GM21390 (cell line): ENCODE measurements at regions not wholly inside any gene's neighbourhood (a gene's known extent, or its start where the extent isn't known, plus 50 kb on each side); places are given as distances from the start of the nearest gene placed in this dataset.
"Not testable (repeated sequence)": the region's sequence is repeated elsewhere in the genome, so short reads cannot be mapped to it uniquely, and the experiment has no call there.

Experiments
- ATAC-seq: cut with Tn5 transposase; IDR thresholded peaks from one replicate; pipeline ENCODE4 v1.9.1; 2021; ENCODE audit not compliant: unreplicated experiment

DNA sequence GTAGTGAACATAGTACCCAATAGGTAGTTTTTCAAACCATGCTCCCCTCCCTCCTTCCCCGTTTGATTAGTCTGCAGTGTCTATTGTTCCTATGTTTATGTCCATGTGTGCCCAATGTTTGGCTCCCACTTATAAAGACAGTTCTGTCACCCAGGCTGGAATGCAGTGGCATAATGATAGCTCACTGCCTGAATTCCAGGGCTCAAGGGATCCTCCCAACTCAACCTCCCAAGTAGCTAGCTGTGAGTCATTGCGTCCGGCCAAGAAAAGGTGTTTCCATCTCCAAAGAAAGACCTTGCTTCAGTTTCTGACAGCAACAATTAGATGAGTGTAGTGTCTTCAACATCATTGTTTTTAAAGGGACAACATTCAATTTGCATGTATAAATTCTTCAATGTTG, 131.1 kb upstream of the CEP162 start:
- no peak for ATAC-seq

DNA sequence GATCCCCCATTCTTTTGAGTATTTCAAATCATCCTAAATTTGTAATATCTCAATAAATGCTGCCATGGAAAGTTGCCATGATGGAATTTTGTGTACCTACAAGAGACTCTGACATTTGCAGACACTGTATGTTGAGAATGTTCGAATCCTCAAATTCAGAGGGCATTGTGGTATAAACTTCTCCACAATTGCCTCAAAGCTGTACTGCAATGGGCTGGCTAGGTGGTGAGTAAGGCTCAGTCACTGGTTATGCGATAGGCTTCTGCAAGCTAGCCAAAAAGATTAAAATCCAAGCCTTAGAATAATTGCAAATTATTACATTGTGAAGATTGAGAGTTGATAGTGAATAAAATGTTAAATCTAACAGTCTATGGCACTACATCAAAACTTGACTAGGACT, 130.2 kb upstream of the CEP162 start:
- no peak for ATAC-seq

DNA sequence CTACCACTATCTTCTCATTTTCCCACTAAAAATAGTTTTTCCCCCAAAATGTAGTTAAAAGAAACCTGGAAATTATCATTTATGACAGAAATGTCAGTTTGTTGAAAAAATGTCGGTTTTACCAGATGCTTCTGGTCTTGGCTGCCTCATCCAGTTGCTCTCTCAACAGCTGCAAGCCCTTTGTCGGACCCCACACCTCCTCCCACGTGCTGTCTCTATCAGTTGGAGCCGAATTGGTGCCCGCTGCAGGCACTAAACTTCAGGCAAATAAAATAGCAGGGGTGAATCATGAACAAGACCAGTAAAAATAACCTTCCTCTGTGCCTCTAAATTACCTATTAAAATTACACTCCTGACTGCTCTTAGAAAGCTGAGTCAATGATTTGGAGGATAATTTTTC, 129.5 kb upstream of the CEP162 start:
- no peak for ATAC-seq

DNA sequence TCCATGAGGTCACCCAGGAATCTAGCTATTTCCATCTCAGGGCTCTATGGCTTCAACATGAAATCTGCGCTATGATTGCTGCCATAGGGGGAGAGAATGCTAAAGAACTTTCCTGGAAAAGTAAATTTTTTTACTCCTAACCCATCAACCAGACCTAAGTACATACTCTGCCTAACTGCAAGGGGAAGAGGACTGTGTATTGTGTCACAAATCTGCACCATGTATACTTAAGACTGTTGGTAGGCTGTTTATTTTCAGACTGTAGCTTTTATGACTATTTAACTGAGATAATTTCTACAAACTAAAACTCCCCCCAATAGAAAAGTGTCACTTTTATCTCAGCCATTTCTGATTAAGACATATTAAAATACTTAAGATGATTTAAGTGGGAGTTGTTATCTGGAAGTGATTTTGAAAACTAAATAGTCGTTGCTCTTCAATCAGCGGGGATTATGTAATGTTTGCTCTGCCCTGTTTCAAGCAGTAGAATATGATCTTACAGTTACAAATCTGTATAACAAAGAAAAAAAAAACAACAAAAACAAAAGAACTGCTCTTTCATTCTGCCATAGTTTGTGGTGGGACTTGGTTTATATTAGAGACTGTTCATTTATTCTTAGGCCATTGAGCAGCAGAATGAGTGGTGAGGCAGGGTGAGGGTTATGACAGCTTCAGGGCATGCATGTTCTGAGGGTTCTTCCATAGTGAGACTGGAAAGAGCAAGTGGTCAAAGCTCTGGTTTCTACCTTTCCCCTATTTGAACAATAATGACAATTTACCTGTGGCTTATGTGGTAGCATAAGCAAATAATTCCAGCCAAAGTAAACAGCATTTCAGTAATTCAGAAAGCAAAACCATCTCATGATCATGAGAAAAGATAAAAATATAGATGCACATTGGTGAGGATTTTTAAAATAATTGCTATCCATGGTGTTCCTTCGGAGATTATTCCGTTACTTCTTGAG, 126.3 kb upstream of the CEP162 start:
- ATAC-seq: no peak

DNA sequence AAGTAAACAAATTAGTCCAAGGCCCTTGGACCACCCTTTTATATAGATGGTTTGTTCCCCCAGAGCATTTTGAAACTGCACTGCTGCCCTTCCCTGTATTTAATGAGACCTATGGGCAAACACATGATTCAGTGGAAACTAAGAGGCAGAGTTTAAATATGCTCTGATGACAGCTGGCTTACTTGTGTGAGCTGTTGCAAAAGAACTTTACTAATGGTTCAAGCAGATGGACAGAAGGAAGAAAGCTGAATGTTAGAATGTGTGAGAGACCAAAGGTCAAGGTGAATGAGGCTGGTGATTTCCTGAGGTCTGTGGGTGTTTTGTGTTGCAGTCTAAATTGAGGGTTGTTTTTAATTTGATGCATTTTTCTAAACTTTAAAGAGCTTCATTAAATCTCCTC, 123.0 kb upstream of the CEP162 start:
- no peak for ATAC-seq

DNA sequence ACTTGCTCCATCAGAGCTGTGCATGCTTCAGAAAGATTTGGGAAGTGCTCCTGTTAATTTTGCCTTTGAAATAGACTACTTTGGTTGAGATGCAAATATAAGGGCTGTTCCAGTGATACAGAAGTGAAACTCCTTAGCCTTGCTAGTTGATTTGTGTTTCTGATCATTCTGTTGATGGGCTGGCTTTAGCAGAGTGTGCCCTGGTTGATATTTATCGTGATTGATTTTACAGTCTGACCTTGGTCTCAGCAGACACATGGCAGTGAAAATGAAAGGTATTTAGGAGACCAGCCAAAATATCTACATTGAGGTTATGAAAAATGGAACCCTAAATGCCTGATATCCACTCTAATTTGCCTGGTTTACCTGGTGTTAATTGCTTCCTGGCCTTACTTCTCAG, 122.1 kb upstream of the CEP162 start:
- no peak for ATAC-seq

DNA sequence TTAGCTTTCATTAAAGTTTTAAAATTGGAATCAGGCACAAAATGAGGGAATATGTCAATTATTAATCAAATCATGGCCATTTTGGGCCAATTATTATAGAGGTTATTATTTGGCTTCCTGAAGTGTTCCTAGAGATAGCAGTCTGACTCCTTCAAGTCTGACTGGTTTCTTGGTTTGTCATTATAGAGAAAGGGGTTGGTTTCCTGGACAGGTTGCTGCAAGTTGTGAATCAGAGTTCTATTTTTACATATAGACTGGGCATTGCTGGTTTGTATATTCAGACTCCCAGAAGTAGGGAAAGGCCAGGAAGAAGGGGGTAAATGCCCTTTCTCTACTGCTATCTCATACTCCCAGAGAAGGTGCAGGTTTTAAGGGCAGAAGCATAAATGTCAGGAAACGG, 121.4 kb upstream of the CEP162 start:
- ATAC-seq: no peak

DNA sequence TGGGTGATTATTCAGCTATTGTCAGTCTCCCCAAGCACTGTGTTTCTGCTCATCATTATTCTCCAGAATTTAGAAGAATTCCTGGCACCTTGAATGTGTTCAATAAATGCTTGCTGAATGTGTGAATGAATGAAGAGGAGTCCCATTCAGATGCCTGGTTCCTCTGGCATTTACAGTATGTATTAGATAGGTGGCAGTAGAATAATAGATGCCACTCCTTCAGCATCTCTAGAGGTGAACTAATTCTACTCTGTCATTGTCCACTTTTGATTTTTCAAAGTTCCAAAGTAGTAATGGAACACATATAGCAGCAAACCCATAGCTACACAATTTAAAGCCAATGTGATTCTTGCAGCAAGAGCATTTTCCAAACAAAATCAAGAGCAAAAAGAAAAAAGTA, 118.9 kb upstream of the CEP162 start:
- ATAC-seq: no peak

DNA sequence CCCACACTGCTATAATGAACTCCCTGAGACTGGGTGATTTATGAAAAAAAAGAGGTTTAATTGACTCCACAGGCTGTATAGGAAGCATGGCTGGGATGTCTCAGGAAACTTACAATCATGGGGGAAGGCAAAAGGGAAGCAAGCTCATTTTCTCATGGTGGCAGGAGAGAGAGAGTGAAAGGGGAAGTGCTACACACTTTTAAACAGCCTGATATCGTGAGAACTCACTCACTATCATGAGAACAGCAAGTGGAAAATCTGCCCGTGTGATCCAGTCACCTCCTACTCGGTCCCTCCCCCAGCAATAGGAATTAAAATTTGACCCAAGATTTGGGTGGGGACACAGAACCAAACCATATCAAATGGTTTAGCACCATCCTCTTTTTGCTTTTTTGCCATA, 116.6 kb upstream of the CEP162 start:
- no peak for ATAC-seq

DNA sequence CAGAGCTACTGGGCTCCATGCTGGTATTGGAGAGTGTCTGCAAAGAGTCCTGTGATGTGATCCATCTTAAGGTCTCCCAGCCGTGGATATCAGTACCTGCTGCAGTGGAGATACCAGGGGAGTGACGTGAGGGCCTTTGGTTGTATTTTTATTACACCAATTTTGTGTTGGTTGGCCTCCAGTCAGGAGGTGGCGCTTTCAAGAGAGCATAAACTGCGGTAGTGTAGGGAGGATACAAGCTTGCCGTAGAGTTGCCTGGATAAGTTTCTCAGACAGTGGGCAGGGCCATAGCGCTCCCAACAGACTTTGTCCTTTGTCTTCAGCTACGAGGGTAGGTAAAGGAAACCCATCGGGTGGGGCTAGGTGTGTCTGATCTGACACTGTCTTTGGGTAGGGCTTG, 113.0 kb upstream of the CEP162 start:
- no peak for ATAC-seq

DNA sequence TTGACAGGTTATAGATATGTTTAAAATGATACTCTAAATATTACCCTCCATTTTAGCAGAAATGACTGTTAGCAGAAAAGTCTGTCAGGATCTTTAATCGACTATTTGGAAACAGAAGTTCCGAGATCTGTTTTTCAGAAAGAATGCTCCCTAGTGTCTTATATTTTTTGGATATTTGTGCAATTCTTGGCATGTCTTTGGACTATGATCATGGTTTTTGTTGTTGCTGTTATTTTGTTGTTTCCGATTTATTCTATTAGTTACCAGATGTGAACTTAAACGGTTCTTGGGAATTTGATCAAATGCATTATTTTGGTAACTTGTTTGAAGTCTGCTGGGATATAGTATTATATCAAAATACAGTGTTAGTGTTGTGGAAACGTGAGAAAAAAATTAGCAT, 106.4 kb upstream of the CEP162 start:
- ATAC-seq: no peak

DNA sequence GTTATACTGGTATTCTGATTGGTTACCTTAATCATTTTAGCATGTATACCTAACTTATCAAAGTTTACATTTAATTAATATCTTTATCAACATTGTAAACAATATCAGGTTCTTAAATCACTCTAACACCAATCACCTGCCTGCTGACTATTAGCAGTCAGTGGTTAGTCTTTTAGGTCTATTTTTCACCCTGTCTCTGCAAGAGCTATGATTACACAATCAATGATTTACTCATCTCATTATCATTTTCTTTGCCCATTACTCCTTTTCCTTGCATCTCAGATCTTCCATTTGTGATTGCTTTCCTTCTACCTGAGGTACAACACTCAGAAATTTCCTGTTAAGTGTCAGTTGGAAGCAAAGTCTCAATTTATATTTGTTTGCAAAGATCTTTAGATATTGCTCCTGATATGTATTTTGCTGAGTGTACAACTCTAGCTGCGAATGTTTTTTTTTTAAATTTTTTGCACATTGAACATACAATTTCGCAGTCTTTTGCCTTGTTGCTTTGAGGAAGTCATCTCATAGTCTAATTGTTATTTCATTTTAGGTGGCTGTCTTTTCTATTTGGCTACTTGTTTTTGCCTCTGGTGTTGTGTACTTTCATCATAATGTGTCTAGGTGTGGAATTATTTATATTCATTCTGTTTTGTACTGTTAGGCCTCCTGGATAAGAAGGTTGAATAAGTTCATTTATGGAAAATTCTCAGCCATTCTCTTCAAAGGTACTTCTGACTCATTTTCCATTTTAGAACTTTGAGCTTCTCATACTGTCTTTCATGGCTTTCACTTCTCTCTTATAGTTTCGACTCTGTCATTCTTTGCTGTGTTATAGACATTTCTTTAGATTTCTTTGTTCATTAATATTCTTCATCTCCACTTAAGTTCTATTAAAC, 104.9 kb upstream of the CEP162 start:
- peak; percentile 99 for ATAC-seq

DNA sequence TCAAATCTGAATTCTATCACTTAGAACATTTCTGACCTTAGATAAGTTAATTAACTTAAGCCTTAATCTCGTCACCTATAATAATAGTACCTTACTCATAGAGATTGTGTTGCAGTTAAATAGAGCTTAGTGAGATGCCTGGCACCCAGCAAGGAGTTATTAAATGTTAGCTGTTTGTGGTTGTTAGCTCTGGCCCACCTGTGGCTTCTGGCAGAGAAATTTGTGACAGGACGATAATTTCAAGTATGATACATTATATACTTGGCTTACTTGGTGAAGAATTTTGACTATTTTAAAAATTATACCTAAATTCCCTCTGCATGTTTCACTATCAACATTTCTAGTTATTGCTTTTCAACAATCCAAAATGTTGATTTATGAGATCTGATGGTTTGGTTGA, 102.9 kb upstream of the CEP162 start:
- no peak for ATAC-seq

DNA sequence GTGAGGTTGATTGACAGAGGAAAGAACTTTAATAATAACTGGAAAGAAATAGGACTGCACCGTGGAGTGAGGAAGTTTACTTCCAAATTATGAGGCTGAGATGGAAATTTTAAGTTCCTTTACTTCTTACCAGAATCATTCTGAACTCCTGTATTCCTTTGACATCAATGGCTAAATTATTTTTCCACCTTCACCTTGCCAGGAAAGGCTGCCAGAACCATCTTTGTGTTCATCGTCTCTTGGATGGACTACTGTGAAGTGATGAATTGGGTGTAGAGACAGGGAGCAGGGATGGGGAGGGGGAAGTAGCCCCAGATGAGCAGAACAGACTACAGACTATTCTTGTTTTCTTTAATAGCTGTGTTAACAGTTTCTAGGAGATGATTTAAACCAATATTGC, 102.1 kb upstream of the CEP162 start:
- no peak for ATAC-seq

DNA sequence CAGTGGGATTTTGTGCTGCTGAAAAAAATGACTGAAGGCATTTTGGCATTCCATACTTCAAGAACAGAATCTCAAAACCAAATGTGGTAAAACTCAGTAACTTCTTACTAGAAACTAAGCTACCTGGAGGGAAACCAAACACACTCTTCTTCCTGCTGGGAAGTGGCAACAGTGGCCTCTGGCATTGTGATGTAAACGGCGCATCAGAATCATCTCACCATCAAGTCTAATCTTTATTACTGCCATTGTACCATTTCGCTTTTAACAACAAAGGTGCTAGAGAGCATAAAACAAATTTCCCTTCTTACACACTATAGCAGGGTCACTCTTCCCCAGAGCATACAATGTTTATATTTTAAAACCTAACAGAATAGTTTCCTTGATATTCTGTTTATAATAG, 101.6 kb upstream of the CEP162 start:
- no peak for ATAC-seq

DNA sequence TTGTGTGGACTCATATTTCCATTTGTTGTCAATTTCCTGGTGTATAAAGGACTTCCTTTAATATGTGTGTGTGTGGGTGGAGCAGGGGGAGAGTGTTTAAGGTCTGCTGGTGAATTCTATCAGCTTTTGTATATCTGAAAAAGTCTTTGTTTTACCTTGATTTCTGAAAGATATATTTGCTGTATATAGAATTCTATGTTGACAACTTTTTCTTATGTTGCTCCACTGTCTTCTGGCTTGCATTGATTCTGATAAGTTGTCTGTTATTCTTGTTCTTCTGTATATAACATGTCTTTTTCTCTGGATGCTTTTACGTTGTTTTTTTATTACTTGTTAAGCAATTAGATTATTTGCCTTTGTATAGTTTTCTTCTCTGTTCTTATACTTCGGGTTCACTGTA, 90.0 kb upstream of the CEP162 start:
- ATAC-seq: no peak

DNA sequence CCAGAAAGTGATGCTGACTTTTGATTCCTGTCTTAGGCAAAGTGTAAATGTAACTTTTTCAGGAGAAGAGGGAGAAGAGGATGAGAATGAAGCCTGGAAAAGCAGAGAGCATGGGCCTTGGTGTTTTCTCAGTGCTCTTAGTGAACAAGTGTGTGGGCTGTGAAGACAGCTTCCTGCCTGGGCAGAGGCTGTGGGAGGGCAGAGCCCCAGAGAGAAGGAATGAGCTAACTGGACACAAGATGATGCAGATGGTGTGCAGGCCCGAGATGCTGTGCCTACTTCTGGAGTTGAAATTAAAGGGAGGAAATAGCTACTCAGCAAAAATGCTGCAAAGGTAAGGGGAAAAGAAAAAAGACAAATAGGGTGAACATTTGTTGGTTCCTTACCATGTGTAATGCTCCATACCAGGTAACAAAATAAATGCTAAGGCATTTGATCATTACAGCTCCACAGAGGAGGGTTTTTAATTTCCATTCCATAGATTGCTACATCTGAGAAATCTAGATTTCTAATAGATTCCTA, 87.0 kb upstream of the CEP162 start:
- no peak for ATAC-seq

DNA sequence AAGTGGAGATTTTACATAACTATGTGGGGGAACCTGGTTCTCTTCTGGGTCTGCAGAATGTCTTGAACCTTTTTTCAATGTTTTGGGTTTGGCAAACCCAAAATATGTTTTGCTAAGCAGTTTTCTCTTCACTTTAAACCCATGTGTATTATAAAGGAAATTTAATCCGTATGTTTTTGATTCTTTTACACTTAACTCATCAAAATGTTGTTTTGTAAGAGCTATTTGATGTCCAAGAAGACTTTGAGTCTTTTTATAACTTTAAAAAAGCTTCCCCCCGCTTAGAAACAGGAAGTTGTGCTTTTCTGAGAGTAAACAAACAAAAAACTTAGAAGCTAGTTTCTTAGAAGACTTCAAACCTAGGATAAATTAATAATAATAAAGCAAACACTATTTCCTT, 81.9 kb upstream of the CEP162 start:
- no peak for ATAC-seq

DNA sequence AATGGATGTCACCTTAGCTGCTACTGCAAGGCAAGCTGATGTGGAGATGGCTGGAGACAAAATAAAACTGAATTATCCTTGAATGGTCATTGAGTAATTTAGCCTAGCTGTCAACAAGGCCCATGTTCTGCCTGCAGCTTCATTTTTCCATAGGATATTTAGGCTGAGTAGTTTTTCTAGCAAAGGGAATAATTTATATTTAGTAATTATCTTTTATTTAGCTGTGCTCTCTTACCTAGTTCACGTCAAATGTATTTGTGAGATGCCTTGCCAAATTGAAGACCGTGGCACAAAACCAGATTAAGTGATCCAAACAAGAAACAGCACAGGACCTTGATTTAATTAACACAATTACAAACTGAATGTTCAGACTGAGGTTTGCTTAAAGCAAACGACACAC, 77.4 kb upstream of the CEP162 start:
- ATAC-seq: no peak

DNA sequence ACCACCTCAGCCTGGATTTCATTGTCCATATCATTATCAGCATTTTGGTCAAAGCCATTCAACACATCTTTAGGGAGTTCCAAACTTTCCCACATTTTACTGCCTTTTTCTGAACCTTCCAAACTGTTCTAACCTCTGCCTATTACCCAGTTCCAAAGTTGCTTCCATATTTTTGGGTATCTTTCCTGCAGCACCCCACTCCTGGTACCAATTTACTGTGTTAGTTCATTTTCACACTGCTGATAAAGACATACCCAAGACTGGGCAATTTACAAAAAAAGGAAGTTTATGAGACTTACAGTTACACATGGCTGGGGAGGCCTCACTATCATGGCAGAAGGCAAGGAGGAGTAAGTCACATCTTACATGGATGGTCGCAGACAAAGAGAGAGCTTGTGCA, 63.6 kb upstream of the CEP162 start:
- ATAC-seq: not testable (repeated sequence)

DNA sequence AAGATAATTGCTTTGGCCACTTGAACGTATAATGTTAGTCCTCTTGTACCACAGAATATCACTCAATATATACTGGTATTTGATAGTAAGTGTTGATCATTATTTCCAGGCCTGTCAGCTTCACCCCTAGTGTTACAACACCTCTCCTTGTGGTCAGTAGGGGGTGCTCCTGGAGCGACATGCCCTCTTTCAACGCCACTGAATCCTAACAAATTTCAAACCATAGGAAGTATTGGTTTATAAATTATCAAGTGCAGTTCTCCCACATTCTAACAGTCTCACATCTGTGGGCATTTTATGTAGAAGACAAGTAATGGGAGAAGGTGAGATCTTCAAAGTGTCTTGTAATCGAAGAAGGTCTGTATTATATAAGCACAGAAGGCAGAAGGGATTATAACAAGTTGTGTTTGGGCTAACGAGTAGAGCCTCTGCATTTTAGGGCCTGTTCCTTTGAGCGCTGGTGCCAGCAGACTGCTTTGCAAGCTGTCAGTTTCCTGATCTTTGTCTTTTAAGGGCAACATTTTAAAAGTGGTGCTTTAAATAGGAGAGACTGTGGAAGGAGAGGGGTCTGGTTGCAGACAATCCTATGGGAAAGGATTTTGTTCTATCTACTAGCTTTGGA, 57.1 kb upstream of the CEP162 start:
- ATAC-seq: no peak
